Fibroblast of lung (primary cell): ENCODE measurements at regions not wholly inside any gene's neighbourhood (a gene's known extent, or its start where the extent isn't known, plus 50 kb on each side); places are given as distances from the start of the nearest gene placed in this dataset.
"Not testable (repeated sequence)": the region's sequence is repeated elsewhere in the genome, so short reads cannot be mapped to it uniquely, and the experiment has no call there.

ENCODE experiments used
- DNase-seq, 2 donors: peaks; one replicate each; pipeline versions ENCODE4 v3.0.0 to v3.0.0-alpha.2; 2010; ENCODE audit warnings: low read depth in 2 of 2
- H2AFZ ChIP-seq: 2 replicates; pipeline ENCODE4 v1.5.1; 2012; ENCODE audit warnings: low read length, control low read depth, inconsistent platforms
- H3K27ac ChIP-seq: 2 replicates; pipeline ENCODE4 v1.5.1; 2011; ENCODE audit warnings: low read length, control low read depth; ENCODE audit not compliant: insufficient read depth
- H3K27me3 ChIP-seq: 2 replicates; pipeline ENCODE4 v1.5.1; 2011; ENCODE audit warnings: mild to moderate bottlenecking, low read length; ENCODE audit not compliant: control insufficient read depth, insufficient read depth
- H3K36me3 ChIP-seq: 2 replicates; pipeline ENCODE4 v1.5.1; 2011; ENCODE audit warnings: low read length; ENCODE audit not compliant: control insufficient read depth, insufficient read depth
- H3K4me1 ChIP-seq: 2 replicates; pipeline ENCODE4 v1.5.1; 2011; ENCODE audit warnings: low read length; ENCODE audit not compliant: control insufficient read depth, insufficient read depth; ENCODE audit errors: extremely low read depth
- H3K4me2 ChIP-seq: 2 replicates; pipeline ENCODE4 v1.5.1; 2011; ENCODE audit warnings: low read length, control low read depth; ENCODE audit not compliant: insufficient read depth; ENCODE audit errors: extremely low read depth
- H3K4me3 ChIP-seq, 4 experiments: fragments of 200-600 bp in 1 of 4; sonication (generic) in 1 of 4; replicated peaks in 1 of 4; 2 replicates each; pipeline ENCODE4 v1.5.1; 2011 to 2016; ENCODE audit warnings: low read length in 4 of 4, low read depth in 3 of 4, mild to moderate bottlenecking in 3 of 4, control low read depth in 2 of 4, inconsistent platforms in 1 of 4, mixed read lengths in 1 of 4; ENCODE audit not compliant: insufficient read depth in 1 of 4; ENCODE audit errors: control extremely low read depth in 1 of 4
- H3K79me2 ChIP-seq: 2 replicates; pipeline ENCODE4 v1.5.1; 2012; ENCODE audit warnings: mild to moderate bottlenecking, low read length, inconsistent platforms; ENCODE audit not compliant: control insufficient read depth, insufficient read depth
- H3K9ac ChIP-seq: 2 replicates; pipeline ENCODE4 v1.5.1; 2011; ENCODE audit warnings: mild to moderate bottlenecking, low read length, control low read depth; ENCODE audit not compliant: insufficient read depth
- H3K9me3 ChIP-seq: 2 replicates; pipeline ENCODE4 v1.5.1; 2012; ENCODE audit warnings: low read depth, low read length; ENCODE audit not compliant: control insufficient read depth, insufficient read depth
- H4K20me1 ChIP-seq: 2 replicates; pipeline ENCODE4 v1.5.1; 2011; ENCODE audit warnings: low read length; ENCODE audit not compliant: control insufficient read depth, insufficient read depth; ENCODE audit errors: extremely low read depth
- EZH2 ChIP-seq: IDR thresholded peaks from 2 replicates; pipeline ENCODE4 v1.5.1; 2012; ENCODE audit warnings: low read length, control low read depth, mild to moderate bottlenecking; ENCODE audit errors: missing control alignments
- TF ChIP-seq, protein P1 (sequence below), 2 donors: IDR thresholded peaks in 1 of 2; conservative IDR thresholded peaks in 1 of 2; 1 replicate in 1 of 2; 2 replicates in 1 of 2; pipeline ENCODE4 v1.5.1; 2011 to 2012; ENCODE audit warnings: low read length in 2 of 2, control low read depth in 1 of 2, inconsistent platforms in 1 of 2, low read depth in 1 of 2, mild to moderate bottlenecking in 1 of 2

DNA sequence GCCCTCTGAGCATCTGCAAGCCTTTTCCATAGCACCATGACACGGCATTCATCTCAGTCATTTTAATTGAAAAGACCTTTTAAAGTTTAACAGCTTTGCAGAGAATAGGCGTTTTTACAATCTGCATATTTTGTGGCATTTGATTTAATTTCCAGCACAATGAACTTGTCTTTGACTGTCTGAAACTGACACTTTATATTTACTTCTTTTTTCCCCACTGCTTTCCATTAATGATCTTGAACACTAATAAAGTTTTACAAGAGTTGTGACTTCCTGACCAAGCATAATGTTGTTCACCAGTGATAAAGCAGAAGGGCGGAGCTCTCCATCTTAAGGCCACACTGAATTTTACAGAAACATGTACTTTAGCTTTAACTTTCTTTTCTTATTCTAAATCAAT, 548.7 kb downstream of the FAM181B start:
- TF ChIP-seq, protein P1, sequence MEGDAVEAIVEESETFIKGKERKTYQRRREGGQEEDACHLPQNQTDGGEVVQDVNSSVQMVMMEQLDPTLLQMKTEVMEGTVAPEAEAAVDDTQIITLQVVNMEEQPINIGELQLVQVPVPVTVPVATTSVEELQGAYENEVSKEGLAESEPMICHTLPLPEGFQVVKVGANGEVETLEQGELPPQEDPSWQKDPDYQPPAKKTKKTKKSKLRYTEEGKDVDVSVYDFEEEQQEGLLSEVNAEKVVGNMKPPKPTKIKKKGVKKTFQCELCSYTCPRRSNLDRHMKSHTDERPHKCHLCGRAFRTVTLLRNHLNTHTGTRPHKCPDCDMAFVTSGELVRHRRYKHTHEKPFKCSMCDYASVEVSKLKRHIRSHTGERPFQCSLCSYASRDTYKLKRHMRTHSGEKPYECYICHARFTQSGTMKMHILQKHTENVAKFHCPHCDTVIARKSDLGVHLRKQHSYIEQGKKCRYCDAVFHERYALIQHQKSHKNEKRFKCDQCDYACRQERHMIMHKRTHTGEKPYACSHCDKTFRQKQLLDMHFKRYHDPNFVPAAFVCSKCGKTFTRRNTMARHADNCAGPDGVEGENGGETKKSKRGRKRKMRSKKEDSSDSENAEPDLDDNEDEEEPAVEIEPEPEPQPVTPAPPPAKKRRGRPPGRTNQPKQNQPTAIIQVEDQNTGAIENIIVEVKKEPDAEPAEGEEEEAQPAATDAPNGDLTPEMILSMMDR (conservative IDR thresholded peaks at IDR 0.05 in 1 of 2, IDR thresholded peaks at IDR 0.05 in 1 of 2; ENCODE audit: low read depth in 1 of 2, low read length in 2 of 2): no peak
- no peak for TF ChIP-seq EZH2
- Histone ChIP-seq H3K4me2 (no peak overlapping the region), H3K4me3 (no peak overlapping the region)

DNA sequence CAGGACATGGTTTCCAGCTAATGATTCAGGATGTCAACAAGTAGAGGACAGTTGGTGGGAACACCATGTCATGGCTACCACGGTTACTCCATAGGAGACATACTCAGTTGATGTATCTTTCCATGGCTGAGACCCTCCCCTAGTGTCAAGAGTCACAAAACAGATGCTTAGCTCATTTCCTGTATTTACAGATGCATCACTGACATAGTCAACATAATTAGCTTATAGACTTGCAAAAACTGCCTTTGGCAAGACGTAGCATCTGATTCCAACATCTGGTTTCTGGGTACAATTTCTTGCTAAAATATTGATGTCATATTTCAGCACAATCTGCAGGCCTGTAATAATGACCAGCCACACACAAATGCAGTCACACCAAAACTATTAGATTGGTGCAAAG, 550.3 kb downstream of the FAM181B start:
- no peak for TF ChIP-seq EZH2
- TF ChIP-seq, protein P1 (conservative IDR thresholded peaks at IDR 0.05 in 1 of 2, IDR thresholded peaks at IDR 0.05 in 1 of 2; ENCODE audit: low read depth in 1 of 2, low read length in 2 of 2): no peak
- H3K79me2 ChIP-seq: no peaks in the 10 kb centered on the region
- H3K4me2 ChIP-seq: no peak overlapping the region
- no peaks in the 10 kb centered on the region for H3K27me3 ChIP-seq
- H4K20me1 ChIP-seq: no peaks in the 10 kb centered on the region
- no peak for DNase-seq
- no peak overlapping the region for H3K9ac ChIP-seq
- H3K4me3 ChIP-seq: no peak overlapping the region
- H3K27ac ChIP-seq: no peak overlapping the region
- H3K4me1 ChIP-seq: no peaks in the 10 kb centered on the region
- no peaks in the 10 kb centered on the region for H3K9me3 ChIP-seq
- no peak overlapping the region for H2AFZ ChIP-seq
- no peaks in the 10 kb centered on the region for H3K36me3 ChIP-seq

More for the DNA sequence above, 548.7 kb downstream of the FAM181B start:
- no peaks in the 10 kb centered on the region for H3K27me3 ChIP-seq
- H3K4me1 ChIP-seq: no peaks in the 10 kb centered on the region
- no peak overlapping the region for H3K9ac ChIP-seq
- no peaks in the 10 kb centered on the region for H3K9me3 ChIP-seq
- DNase-seq: no peak
- H3K36me3 ChIP-seq: no peaks in the 10 kb centered on the region
- no peaks in the 10 kb centered on the region for H3K79me2 ChIP-seq
- no peaks in the 10 kb centered on the region for H4K20me1 ChIP-seq
- no peak overlapping the region for H2AFZ ChIP-seq
- no peak overlapping the region for H3K27ac ChIP-seq

DNA sequence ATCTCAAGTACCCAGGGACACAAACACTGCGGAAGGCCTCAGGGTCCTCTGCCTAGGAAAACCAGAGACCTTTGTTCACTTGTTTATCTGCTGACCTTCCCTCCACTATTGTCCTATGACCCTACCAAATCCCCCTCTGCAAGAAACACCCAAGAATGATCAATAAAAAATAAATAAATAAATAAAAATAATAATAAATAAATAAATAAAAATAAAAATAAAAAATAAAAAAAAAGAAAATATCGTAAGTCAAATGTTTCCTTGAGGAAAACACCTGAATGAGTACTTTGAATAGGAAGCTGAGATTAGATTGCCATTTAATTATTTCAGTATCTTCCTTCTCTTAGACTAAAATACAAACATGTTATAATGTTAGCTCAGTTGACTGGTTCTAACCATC, 551.0 kb downstream of the FAM181B start:
- H3K4me3 ChIP-seq, H3K4me2 ChIP-seq, H3K27me3 ChIP-seq, H3K36me3 ChIP-seq, H3K9ac ChIP-seq, H3K79me2 ChIP-seq, H4K20me1 ChIP-seq, H3K4me1 ChIP-seq, DNase-seq, H2AFZ ChIP-seq, H3K27ac ChIP-seq, H3K9me3 ChIP-seq: not testable (repeated sequence)

DNA sequence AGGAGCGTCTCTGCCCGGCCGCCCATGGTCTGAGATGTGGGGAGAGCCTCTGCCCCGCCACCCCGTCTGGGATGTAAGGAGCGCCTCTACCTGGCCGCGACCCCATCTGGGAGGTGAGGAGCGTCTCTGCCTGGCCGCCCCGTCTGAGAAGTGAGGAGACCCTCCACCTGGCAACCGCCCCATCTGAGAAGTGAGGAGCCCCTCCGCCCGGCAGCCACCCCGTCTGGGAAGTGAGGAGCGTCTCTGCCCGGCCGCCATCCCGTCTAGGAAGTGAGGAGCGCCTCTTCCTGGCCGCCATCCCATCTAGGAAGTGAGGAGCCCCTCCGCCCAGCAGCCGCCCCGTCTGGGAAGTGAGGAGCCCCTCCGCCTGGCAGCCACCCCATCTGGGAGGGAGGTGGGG, 551.9 kb downstream of the FAM181B start:
- not testable (repeated sequence) for H3K9me3 ChIP-seq, H3K79me2 ChIP-seq, H4K20me1 ChIP-seq, H3K27ac ChIP-seq, H3K27me3 ChIP-seq, H3K9ac ChIP-seq, H3K36me3 ChIP-seq, H3K4me3 ChIP-seq, DNase-seq, H2AFZ ChIP-seq, H3K4me2 ChIP-seq, H3K4me1 ChIP-seq
